ENCODE measurements at regions not wholly inside any gene's neighbourhood (a gene's known extent, or its start where the extent isn't known, plus 50 kb on each side); places are given as distances from the start of the nearest gene placed in this dataset.

GRCh38 chr10:129063877-129064276 is 403.2 kb upstream of the MGMT start:
- TF ChIP-seq, protein P1, sequence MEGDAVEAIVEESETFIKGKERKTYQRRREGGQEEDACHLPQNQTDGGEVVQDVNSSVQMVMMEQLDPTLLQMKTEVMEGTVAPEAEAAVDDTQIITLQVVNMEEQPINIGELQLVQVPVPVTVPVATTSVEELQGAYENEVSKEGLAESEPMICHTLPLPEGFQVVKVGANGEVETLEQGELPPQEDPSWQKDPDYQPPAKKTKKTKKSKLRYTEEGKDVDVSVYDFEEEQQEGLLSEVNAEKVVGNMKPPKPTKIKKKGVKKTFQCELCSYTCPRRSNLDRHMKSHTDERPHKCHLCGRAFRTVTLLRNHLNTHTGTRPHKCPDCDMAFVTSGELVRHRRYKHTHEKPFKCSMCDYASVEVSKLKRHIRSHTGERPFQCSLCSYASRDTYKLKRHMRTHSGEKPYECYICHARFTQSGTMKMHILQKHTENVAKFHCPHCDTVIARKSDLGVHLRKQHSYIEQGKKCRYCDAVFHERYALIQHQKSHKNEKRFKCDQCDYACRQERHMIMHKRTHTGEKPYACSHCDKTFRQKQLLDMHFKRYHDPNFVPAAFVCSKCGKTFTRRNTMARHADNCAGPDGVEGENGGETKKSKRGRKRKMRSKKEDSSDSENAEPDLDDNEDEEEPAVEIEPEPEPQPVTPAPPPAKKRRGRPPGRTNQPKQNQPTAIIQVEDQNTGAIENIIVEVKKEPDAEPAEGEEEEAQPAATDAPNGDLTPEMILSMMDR (IDR thresholded peaks at IDR 0.05), result no peak
- TF ChIP-seq POLR2A (IDR thresholded peaks at IDR 0.05), result no peak
